GM19463 (cell line): ENCODE measurements at regions not wholly inside any gene's neighbourhood (a gene's known extent, or its start where the extent isn't known, plus 50 kb on each side); places are given as distances from the start of the nearest gene placed in this dataset.
"Not testable (repeated sequence)": the region's sequence is repeated elsewhere in the genome, so short reads cannot be mapped to it uniquely, and the experiment has no call there.

Source experiments
- ATAC-seq: cut with Tn5 transposase; IDR thresholded peaks from one replicate; pipeline ENCODE4 v1.9.1; 2021; ENCODE audit warnings: mild to moderate bottlenecking, moderate library complexity; ENCODE audit not compliant: unreplicated experiment

- no peak for ATAC-seq
Observed at GRCh38 chr1:99533909-99534637, 111.8 kb upstream of the PALMD start.

DNA sequence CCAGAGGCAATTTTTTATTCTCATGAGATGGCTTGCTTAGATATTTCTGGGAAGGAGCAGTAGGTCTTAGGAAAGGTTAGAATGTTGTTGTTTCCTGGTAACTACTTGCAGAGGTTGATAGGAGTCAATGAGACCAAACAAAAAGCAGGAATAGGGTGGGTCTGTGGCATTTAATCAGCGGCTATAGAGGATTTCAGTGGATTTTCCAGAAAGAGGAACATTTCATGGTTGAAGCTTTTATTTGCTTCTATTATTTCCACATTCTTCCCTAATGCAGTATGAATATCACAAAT is 111.3 kb upstream of the PALMD start:
- ATAC-seq: no peak

GRCh38 chr1:99535470-99536164 is 110.3 kb upstream of the PALMD start:
- ATAC-seq: no peak

- no peak for ATAC-seq
Observed at GRCh38 chr1:99537886-99538617, 107.9 kb upstream of the PALMD start.

GRCh38 chr1:99538618-99538956 is 107.3 kb upstream of the PALMD start:
- no peak for ATAC-seq

DNA sequence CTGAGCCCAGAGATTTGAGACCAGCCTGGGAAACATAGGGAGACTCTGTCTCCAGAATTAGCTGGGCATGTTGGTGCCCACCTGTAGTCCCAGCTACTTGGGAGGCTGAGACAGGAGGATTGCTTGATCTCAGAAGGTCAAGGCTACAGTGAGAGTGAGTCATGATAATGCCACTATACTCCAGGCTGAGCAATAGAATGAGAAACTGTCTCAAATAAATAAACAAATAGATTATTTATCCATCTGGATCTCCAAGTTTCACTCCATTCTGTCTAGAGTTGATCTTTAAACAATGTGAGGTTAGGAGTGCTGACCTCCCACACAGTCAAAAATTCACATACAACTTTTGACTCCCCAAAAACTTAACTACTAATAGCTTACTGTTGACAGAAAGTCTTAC is 106.8 kb upstream of the PALMD start:
- ATAC-seq: no peak

DNA sequence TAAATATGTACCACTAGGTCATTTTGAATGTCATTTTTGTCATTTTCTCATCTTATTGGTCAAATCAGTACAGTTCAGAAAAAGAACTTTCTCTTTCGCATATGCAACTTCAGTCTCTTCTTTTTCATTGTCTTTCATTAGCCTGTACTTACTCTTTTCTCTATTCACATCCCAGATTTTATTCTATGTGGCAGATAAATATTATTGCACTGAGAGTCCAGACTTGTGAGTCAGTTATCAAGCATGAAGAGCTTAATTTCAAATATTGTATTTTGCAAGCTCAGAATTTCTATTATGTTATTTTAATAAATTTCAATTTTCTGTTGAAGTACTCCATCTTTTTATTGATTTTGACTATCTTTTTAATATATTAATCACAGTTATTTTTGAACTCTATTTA is 105.2 kb upstream of the PALMD start:
- no peak for ATAC-seq

GRCh38 chr1:99544328-99544727 is 101.6 kb upstream of the PALMD start:
- peak; percentile 50 for ATAC-seq

DNA sequence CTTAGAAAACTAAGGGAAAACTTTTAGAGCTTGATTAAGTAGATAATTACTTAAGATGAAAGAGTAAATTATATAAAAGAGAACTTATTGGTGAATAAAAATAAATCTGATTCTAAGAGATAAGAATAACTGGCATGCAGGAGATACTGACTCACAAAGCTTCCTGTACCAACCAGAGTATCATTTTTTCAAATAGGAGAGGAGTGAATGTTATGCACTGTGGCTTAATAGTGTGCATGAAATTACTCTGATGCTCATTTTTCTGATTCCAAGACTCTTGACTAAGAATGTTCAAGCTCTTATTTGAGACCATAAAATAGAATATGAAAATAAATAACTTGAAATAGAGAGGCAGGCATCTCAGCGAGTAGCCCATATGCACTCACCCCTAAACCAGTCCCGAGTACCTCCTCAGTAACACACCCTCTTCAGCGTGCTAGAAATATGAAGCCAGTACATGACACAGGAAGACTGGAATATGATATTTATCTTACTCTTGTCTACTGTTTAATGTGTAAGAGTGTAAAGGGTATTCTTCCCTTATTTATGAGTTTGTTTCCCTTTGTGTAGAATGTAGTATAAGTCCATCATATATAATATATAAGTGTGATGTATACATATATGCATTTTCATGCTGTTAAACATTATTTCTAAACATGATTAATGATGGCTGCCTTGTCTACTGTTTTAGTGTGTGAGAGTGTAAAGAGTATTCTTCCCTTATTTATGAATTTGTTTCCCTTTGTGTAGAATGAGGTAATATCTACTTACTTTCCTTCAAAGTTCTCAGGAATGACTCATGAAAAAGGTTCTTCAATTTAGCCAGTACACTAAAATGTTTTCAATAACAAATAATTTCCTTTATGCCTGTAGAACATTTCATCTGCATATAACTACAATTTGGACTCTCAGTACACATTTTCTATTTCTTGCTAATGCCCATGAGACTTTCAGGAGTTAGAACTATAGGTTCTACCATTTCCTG is 99.2 kb upstream of the PALMD start:
- ATAC-seq: no peak

DNA sequence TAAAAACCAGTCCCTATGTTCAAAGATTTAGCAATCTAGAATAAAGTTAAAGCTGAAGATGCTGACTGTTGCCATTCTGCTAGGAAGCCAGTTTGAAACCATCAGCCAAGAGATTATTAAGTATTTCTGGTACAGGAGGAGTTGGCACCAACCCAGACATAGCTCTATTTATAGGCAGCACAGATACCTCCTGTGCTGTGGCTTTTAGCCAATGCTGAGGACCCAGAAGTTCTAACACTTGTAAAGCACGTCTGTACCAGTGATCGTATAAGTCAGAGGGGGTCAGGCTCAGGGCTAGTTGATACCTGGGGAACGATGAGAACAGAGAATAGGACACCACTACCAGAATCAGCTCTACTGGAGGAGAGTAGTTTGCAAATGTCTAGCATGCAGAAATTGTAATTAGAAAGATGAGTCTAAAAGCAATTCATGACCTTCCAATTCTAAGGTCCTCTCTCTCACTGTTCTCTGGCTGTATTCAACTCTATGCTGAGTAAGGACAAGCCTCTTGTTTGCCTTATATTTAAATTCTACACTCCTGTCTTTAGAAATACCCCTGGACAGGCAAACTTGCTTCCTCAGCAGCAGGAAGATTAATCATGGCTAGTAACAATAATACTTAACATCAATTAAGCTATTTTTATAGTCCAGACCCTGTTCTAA is 96.8 kb upstream of the PALMD start:
- no peak for ATAC-seq

GRCh38 chr1:99550198-99550597 is 95.7 kb upstream of the PALMD start:
- no peak for ATAC-seq

DNA sequence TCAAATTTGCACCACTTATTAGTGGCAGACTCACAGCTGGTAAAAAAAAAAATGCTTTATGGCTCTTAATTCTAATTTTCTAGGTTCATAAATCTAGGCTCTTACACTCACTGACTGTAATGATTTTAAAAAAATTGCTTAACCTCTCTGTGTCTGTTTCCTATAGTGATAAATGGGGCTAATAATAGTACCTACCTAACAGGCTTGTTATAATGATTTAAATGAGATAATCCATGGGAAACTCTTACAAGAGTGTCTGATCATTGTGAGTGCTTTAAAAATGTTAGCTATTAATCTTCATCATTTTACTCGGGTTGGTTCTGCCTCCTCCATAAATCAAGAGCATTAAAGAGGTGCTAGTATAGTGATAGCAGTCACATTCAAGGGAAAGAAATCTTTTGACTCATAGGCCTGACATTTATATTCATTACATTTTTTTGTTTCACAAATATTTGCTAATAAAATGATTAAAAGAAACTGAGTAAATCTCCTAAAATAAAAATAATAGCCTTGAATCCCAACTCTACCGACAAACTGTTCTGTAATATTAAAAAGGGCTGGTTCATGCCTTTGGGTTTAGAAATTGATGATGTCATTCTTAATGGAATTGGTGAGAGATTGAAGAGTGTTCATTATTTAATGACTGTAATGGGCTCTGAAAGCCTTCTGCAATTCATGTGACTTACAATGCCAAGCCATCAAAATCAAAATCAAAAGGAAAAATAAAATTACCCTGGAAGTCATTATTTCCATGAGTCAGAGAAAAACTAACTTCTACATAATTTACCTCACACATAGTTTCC is 93.9 kb upstream of the PALMD start:
- ATAC-seq: no peak

DNA sequence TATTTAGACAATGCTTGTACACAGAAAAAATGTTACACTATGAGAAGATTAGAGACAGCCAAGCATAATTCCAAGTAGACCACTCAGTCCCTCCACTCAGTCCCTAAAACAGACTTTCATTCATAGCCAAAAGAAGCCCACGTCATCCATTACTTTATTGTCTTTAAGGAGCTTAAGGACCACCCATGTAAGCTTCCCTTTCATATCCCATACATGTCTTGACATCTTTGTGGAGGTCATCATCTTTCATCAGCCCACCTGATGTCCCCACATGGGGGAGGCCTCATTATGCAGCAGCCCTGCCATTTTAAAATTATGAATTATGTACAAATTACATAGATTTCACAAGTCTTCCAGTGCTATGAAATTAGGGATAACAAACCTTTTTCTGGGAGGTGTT is 92.6 kb upstream of the PALMD start:
- no peak for ATAC-seq

DNA sequence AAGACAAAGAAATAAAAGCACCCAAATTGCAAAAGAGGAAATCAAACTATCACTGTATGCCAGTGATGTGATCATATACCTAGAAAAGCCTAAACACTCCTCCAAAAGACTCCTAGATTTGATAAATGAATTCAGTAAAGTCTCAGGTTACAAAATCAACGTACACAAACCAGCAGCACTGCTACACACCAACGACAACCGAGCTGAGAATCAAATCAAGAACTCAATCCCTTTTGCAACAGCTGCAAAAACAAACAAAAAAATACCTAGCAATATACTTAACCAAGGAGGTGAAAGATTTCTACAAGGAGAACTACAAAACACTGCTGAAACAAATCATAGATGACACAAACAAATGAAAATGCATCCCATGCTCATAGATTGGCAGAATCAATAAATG is 92.1 kb upstream of the PALMD start:
- not testable (repeated sequence) for ATAC-seq

DNA sequence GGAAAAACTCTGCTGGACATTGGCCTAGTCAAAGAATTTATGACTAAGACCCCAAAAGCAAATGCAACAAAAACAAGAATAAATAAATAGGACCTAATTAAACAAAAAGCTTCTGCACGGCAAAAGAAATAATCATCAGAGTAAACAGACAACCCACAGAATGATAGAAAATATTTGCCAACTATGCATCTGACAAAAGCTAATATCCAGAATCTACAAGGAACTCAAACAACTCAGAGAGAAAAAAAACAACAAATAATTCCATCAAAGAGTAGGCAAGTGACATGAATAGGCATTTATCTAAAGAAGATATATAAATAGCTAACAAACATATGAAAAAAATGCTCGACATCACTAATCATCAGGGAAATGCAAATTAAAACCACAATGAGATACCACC is 91.2 kb upstream of the PALMD start:
- no peak for ATAC-seq

DNA sequence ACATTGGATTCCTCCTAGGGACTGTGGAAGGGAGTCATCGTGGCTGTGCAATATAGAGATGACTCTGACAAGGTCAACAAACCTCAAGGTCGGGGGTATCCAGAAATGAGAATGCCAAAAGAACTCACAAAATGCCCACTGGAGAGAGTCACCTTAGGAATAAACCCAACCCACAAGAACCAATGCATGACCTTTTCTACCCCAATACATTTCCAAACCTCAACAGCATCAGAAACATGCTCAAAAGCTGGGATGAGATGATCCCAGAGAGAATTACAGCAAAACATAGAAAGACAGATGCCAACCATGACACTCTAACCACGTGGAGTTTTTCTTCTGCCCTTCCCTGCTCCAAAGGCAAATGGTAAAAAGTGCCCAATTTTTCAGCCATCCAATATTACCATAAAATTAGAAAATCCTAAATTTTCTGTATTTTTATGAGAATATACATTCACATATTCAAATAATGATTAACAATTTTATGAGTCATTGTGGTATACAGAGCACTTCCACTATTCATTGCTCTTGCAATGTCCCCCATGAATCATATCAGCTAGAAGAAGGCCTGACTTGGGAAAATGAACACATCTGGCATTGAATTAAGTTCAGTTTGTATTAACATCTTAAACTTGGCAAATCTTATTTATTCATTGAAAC is 88.2 kb upstream of the PALMD start:
- peak; percentile 60 for ATAC-seq

GRCh38 chr1:99559166-99559565 is 86.7 kb upstream of the PALMD start:
- no peak for ATAC-seq

- no peak for ATAC-seq
Observed at GRCh38 chr1:99560207-99561040, 85.5 kb upstream of the PALMD start.
